Prostate gland (tissue), 2 donors: ENCODE measurements at regions not wholly inside any gene's neighbourhood (a gene's known extent, or its start where the extent isn't known, plus 50 kb on each side); places are given as distances from the start of the nearest gene placed in this dataset.

Source experiments
- DNase-seq: peaks from one replicate; pipeline ENCODE4 v3.0.0-alpha.2; 2019; ENCODE audit warnings: low spot score
- H3K27ac ChIP-seq, 2 donors: fragments of 200-600 bp; sonication (generic); 2 replicates each; pipeline ENCODE4 v1.5.1; 2017 to 2019
- H3K27me3 ChIP-seq: fragments of 200-600 bp; sonication (generic); replicated peaks from 2 replicates; pipeline ENCODE4 v1.5.1; 2019; ENCODE audit not compliant: insufficient read depth
- H3K36me3 ChIP-seq, 2 donors: fragments of 200-600 bp; sonication (generic); 1 replicate in 1 of 2; 2 replicates in 1 of 2; pipeline versions ENCODE4 v1.5.1 to v1.8.1; 2017 to 2019
- H3K4me1 ChIP-seq: fragments of 200-600 bp; sonication (generic); replicated peaks from 2 replicates; pipeline ENCODE4 v1.5.1; 2019
- H3K4me3 ChIP-seq, 2 donors: fragments of 200-600 bp; sonication (generic); 2 replicates each; pipeline ENCODE4 v1.5.1; 2017 to 2019
- H3K9me3 ChIP-seq: fragments of 200-600 bp; sonication (generic); 2 replicates; pipeline ENCODE4 v1.5.1; 2017
- CTCF ChIP-seq, 4 experiments: fragments of 200-600 bp in 2 of 4; fragments of 450-650 bp in 2 of 4; sonication (generic) in 2 of 4; IDR thresholded peaks; 1 replicate in 3 of 4; 2 replicates in 1 of 4; pipeline ENCODE4 v1.5.1; 2016 to 2019; ENCODE audit warnings: antibody characterized with exemption in 4 of 4, mild to moderate bottlenecking in 2 of 4, moderate library complexity in 2 of 4
- POLR2A ChIP-seq: fragments of 450-650 bp; IDR thresholded peaks from one replicate; pipeline ENCODE4 v1.6.1; 2016; ENCODE audit warnings: antibody characterized with exemption, mild to moderate bottlenecking
- POLR2AphosphoS5 ChIP-seq: sonication (generic); formaldehyde crosslinking; IDR thresholded peaks from one replicate; pipeline ENCODE4 v1.6.1; 2017; ENCODE audit warnings: antibody characterized with exemption
- WGBS: methylation state at CpG from one replicate; pipeline ENCODE4 v1.1.5; 2018; 5-methylcytosine and 5-hydroxymethylcytosine counted together
- intact Hi-C: fragments of 100-400 bp; cut with DNase I; formaldehyde crosslinking; loops from one replicate; pipeline ENCODE4 v1.14.2; 2022

GRCh38 chr6:759729-760128 lies 66.8 kb upstream of the EXOC2 start:
- intact Hi-C loops = no loop called here
- 98% methylated on average over 3 of the region's 3 CpGs for WGBS

GRCh38 chr6:756224-756623 lies 63.3 kb upstream of the EXOC2 start:
- Histone ChIP-seq H3K36me3 (no peaks in the 10 kb centered on the region), H3K27me3 (no peaks in the 10 kb centered on the region), H3K4me1 (no peaks in the 10 kb centered on the region), H3K4me3 (no peak overlapping the region), H3K9me3 (no peaks in the 10 kb centered on the region), H3K27ac (no peak overlapping the region)
- no peak for DNase-seq
- TF ChIP-seq POLR2AphosphoS5 = no peak
- TF ChIP-seq POLR2A = no peak
- TF ChIP-seq CTCF (IDR thresholded peaks at IDR 0.05) = no peak
- intact Hi-C loops = no loop called here

More at GRCh38 chr6:759729-760128, 66.8 kb upstream of the EXOC2 start:
- H3K36me3 ChIP-seq = no peaks in the 10 kb centered on the region
- H3K4me1 ChIP-seq = no peaks in the 10 kb centered on the region
- H3K9me3 ChIP-seq = no peaks in the 10 kb centered on the region
- no peak overlapping the region for H3K27ac ChIP-seq
- TF ChIP-seq POLR2AphosphoS5 (no peak), CTCF (IDR thresholded peaks at IDR 0.05) (no peak), POLR2A (no peak)
- H3K27me3 ChIP-seq = no peaks in the 10 kb centered on the region
- DNase-seq = no peak
- no peak overlapping the region for H3K4me3 ChIP-seq

GRCh38 chr6:754202-754601 lies 61.3 kb upstream of the EXOC2 start:
- Histone ChIP-seq H3K27me3 (no peaks in the 10 kb centered on the region), H3K27ac (no peak overlapping the region), H3K4me3 (no peak overlapping the region), H3K4me1 (no peaks in the 10 kb centered on the region), H3K9me3 (no peaks in the 10 kb centered on the region), H3K36me3 (no peaks in the 10 kb centered on the region)
- WGBS = 84% methylated on average over 3 of the region's 3 CpGs
- intact Hi-C loops = no loop called here
- no peak for DNase-seq
- TF ChIP-seq CTCF (IDR thresholded peaks at IDR 0.05) = no peak
- no peak for TF ChIP-seq POLR2A
- no peak for TF ChIP-seq POLR2AphosphoS5

- intact Hi-C loops = no loop called here
- Histone ChIP-seq H3K4me3 (no peak overlapping the region), H3K36me3 (no peaks in the 10 kb centered on the region), H3K27ac (no peak overlapping the region), H3K9me3 (no peaks in the 10 kb centered on the region), H3K27me3 (no peaks in the 10 kb centered on the region), H3K4me1 (no peaks in the 10 kb centered on the region)
- 88% methylated on average over 3 of the region's 3 CpGs for WGBS
- no peak for TF ChIP-seq POLR2AphosphoS5
- TF ChIP-seq CTCF (IDR thresholded peaks at IDR 0.05) = no peak
- no peak for TF ChIP-seq POLR2A
- no peak for DNase-seq
Observed at GRCh38 chr6:753486-753885, 60.5 kb upstream of the EXOC2 start.

- H3K27me3 ChIP-seq = no peaks in the 10 kb centered on the region
- intact Hi-C loops = no loop called here
- H3K9me3 ChIP-seq = no peaks in the 10 kb centered on the region
- no peak for TF ChIP-seq CTCF (IDR thresholded peaks at IDR 0.05)
- no peak for TF ChIP-seq POLR2A
- no peak for TF ChIP-seq POLR2AphosphoS5
- no peaks in the 10 kb centered on the region for H3K36me3 ChIP-seq
- H3K4me1 ChIP-seq = no peaks in the 10 kb centered on the region
- no peak overlapping the region for H3K27ac ChIP-seq
- no peak overlapping the region for H3K4me3 ChIP-seq
- 98% methylated on average over 2 of the region's 2 CpGs for WGBS
- no peak for DNase-seq
Observed at GRCh38 chr6:752438-752837, 59.5 kb upstream of the EXOC2 start.
